Neural progenitor cell (in vitro differentiated cells): ENCODE measurements at regions not wholly inside any gene's neighbourhood (a gene's known extent, or its start where the extent isn't known, plus 50 kb on each side); places are given as distances from the start of the nearest gene placed in this dataset.

Source experiments
- DNase-seq: peaks from one replicate; pipeline ENCODE4 v3.0.0-alpha.2; 2016; ENCODE audit warnings: low spot score
- H2AFZ ChIP-seq: fragments of 200-600 bp; sonication (generic); replicated peaks from 2 replicates; pipeline ENCODE4 v1.6.1; 2016; ENCODE audit warnings: antibody characterized with exemption
- H3F3A ChIP-seq: fragments of 200-600 bp; sonication (generic); 2 replicates; pipeline ENCODE4 v1.6.1; 2016; ENCODE audit warnings: antibody characterized with exemption, low read depth
- H3K27ac ChIP-seq: fragments of 200-600 bp; sonication (generic); 2 replicates; pipeline ENCODE4 v1.5.1; 2016; ENCODE audit warnings: mild to moderate bottlenecking
- H3K27me3 ChIP-seq: fragments of 200-600 bp; sonication (generic); 2 replicates; pipeline ENCODE4 v1.6.1; 2016; ENCODE audit warnings: mild to moderate bottlenecking, moderate library complexity
- H3K36me3 ChIP-seq: fragments of 200-600 bp; sonication (generic); 2 replicates; pipeline ENCODE4 v1.5.1; 2016
- H3K4me1 ChIP-seq: fragments of 200-600 bp; sonication (generic); 2 replicates; pipeline ENCODE4 v1.6.1; 2016; ENCODE audit warnings: mixed run types
- H3K4me2 ChIP-seq: fragments of 200-600 bp; sonication (generic); 2 replicates; pipeline ENCODE4 v1.6.1; 2016
- H3K4me3 ChIP-seq: fragments of 200-600 bp; sonication (generic); 2 replicates; pipeline ENCODE4 v1.5.1; 2016
- H3K79me2 ChIP-seq: fragments of 200-600 bp; sonication (generic); 2 replicates; pipeline ENCODE4 v1.6.1; 2016; ENCODE audit warnings: low read depth
- H3K9ac ChIP-seq: fragments of 200-600 bp; sonication (generic); 2 replicates; pipeline ENCODE4 v1.6.1; 2016
- H3K9me3 ChIP-seq: fragments of 200-600 bp; sonication (generic); 2 replicates; pipeline ENCODE4 v1.5.1; 2016; ENCODE audit warnings: low read depth
- H4K20me1 ChIP-seq: fragments of 200-600 bp; sonication (generic); 2 replicates; pipeline ENCODE4 v1.6.1; 2016; ENCODE audit warnings: low read depth
- H3K27ac Mint-ChIP-seq: 3 replicates; pipeline ENCODE4 v1.8.0; 2021; ENCODE audit warnings: mixed read lengths
- H3K27me3 Mint-ChIP-seq: 2 replicates; pipeline ENCODE4 v1.8.0; 2022; ENCODE audit warnings: low read depth, mild to moderate bottlenecking, inconsistent platforms, moderate library complexity, mixed read lengths; ENCODE audit not compliant: insufficient read depth
- H3K36me3 Mint-ChIP-seq: 3 replicates; pipeline ENCODE4 v1.8.0; 2021; ENCODE audit warnings: mixed read lengths
- H3K4me1 Mint-ChIP-seq: 3 replicates; pipeline ENCODE4 v1.8.0; 2021; ENCODE audit warnings: mixed read lengths
- H3K4me3 Mint-ChIP-seq: 3 replicates; pipeline ENCODE4 v1.8.0; 2021; ENCODE audit warnings: mild to moderate bottlenecking, moderate library complexity, mixed read lengths
- H3K9me3 Mint-ChIP-seq: 3 replicates; pipeline ENCODE4 v1.8.0; 2020; ENCODE audit warnings: mixed read lengths
- CTCF ChIP-seq: fragments of 200-600 bp; sonication (generic); IDR thresholded peaks from 2 replicates; pipeline ENCODE4 v1.5.1; 2017; ENCODE audit warnings: antibody characterized with exemption, mild to moderate bottlenecking
- EZH2 ChIP-seq: fragments of 200-600 bp; sonication (generic); IDR thresholded peaks from 2 replicates; pipeline ENCODE4 v1.6.1; 2017; ENCODE audit warnings: antibody characterized with exemption, mild to moderate bottlenecking, moderate library complexity
- EZH2phosphoT487 ChIP-seq: fragments of 200-600 bp; sonication (generic); IDR thresholded peaks from 2 replicates; pipeline ENCODE4 v1.6.1; 2017; ENCODE audit warnings: antibody characterized with exemption

DNA sequence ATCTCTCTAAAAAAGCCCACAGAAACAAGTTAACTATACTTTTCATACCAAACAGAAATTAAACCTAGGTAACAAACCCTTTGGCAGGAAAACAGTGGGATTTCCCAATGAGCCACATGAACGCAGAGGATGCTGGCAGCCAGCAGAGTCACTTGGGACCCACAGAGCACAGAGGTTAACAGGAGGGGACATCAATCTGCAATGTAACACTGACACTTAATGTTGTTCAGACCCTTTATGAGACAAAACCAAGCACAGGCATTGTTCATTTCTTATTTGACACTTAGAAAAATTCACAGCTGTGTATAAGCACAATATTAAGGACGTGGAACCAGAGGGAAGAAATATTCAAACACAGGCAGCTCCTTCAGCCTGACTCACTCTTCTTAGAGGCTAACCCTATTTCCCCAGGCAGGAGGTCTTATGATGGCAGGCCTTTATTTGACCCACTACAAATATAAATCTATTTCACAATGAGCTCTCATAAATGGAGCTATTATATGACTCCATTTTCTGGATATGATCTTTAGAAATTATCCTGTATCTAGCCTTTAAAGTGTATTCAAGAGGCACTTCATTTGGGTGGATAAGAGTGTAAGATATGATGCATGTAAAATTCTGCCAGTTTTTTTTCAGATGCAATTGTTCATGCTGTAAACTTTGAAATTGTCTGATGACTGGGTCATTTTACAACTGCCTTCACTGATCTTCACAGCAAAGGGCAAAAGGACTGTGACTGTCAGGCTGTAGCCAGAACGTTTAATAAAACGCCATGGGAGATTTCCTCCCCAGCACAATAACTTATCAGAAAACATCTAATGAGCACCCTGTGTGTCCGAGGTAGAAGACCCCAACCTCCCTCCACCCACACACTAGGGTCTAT lies 132.8 kb upstream of the SATB2 start:
- TF ChIP-seq EZH2 (no peak), CTCF (no peak), EZH2phosphoT487 (no peak)
- no peak overlapping the region for H3K4me2 ChIP-seq
- no peak for DNase-seq
- H3K4me1 Mint-ChIP-seq, result peaks cover 32% of the 10 kb centered on the region
- H3K27me3 Mint-ChIP-seq, result peaks cover 5% of the 10 kb centered on the region
- H3K27me3 ChIP-seq, result no peaks in the 10 kb centered on the region
- no peaks in the 10 kb centered on the region for H4K20me1 ChIP-seq
- H3K36me3 ChIP-seq, result no peaks in the 10 kb centered on the region
- H3K36me3 Mint-ChIP-seq, result no peaks in the 10 kb centered on the region
- H3K9ac ChIP-seq, result no peak overlapping the region
- H3F3A ChIP-seq, result no peaks in the 10 kb centered on the region
- H3K79me2 ChIP-seq, result no peaks in the 10 kb centered on the region
- peak overlapping the region; percentile 23 for H3K27ac Mint-ChIP-seq
- no peak overlapping the region for H3K4me3 ChIP-seq
- peak overlapping the region; percentile 46 for H2AFZ ChIP-seq
- H3K4me1 ChIP-seq, result peaks cover 19% of the 10 kb centered on the region
- H3K9me3 Mint-ChIP-seq, result no peaks in the 10 kb centered on the region
- H3K4me3 Mint-ChIP-seq, result no peak overlapping the region
- H3K9me3 ChIP-seq, result no peaks in the 10 kb centered on the region
- no peak overlapping the region for H3K27ac ChIP-seq

DNA sequence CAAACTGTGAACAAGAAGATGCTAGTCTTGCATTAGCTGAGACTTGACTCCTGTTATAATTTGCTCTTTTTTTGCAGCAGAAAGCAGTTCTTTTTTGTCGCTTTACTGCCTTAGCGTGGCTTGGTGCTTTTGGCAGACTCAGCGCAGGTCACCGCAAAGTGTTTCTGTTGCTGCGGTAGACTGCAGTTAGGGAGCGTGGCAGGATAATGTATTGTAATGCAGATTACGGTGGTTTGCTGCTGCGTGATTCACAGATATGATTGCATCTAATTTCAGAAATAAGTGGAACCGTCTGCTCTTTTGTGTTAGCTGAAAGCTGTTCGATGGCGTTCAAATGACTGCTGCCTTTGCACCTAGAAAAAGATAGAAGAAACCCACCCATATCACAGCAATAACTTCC lies 131.6 kb upstream of the SATB2 start:
- no peaks in the 10 kb centered on the region for H3K36me3 ChIP-seq
- H3K27me3 ChIP-seq, result no peaks in the 10 kb centered on the region
- peak; percentile 27 for DNase-seq
- no peaks in the 10 kb centered on the region for H3K79me2 ChIP-seq
- H3K4me1 ChIP-seq, result peaks cover 19% of the 10 kb centered on the region
- no peaks in the 10 kb centered on the region for H4K20me1 ChIP-seq
- H3K4me2 ChIP-seq, result peak overlapping the region; percentile 34
- H3F3A ChIP-seq, result no peaks in the 10 kb centered on the region
- no peak overlapping the region for H3K9ac ChIP-seq
- Mint-ChIP-seq H3K27ac (no peak overlapping the region), H3K27me3 (peaks cover 5% of the 10 kb centered on the region), H3K36me3 (no peaks in the 10 kb centered on the region), H3K4me1 (peaks cover 32% of the 10 kb centered on the region), H3K4me3 (peak overlapping the region; percentile 5), H3K9me3 (no peaks in the 10 kb centered on the region)
- TF ChIP-seq EZH2phosphoT487, result no peak
- TF ChIP-seq EZH2, result no peak
- TF ChIP-seq CTCF, result no peak
- H3K4me3 ChIP-seq, result no peak overlapping the region
- H2AFZ ChIP-seq, result peak overlapping the region; percentile 74
- no peak overlapping the region for H3K27ac ChIP-seq
- no peaks in the 10 kb centered on the region for H3K9me3 ChIP-seq

DNA sequence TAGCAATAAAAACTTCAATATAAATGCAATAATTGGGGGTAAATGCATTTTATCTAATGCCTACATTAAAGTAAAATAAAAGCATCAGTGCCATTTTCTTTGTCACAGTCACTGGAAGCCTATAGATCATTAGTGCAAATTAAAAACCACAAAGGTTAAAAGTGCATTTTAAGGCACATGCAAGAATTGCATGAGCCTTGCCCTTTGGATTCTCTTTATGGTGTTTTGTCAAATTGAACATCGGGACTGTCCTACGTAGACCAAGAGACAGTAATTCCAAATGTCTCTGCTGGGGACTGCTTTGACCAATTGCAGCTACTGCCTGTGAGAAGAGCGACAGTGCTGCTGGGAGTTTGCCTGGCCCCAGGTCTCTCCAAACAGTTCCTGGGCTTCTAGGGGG lies 130.3 kb upstream of the SATB2 start:
- Histone ChIP-seq H3F3A (peaks cover 4% of the 10 kb centered on the region), H3K36me3 (no peaks in the 10 kb centered on the region), H3K9me3 (no peaks in the 10 kb centered on the region), H4K20me1 (no peaks in the 10 kb centered on the region), H3K4me3 (no peak overlapping the region), H3K27me3 (no peaks in the 10 kb centered on the region), H3K27ac (no peak overlapping the region), H2AFZ (no peak overlapping the region), H3K4me1 (peaks cover 24% of the 10 kb centered on the region), H3K9ac (no peak overlapping the region), H3K4me2 (no peak overlapping the region), H3K79me2 (no peaks in the 10 kb centered on the region)
- no peak overlapping the region for H3K27ac Mint-ChIP-seq
- H3K4me3 Mint-ChIP-seq, result no peak overlapping the region
- DNase-seq, result no peak
- H3K9me3 Mint-ChIP-seq, result no peaks in the 10 kb centered on the region
- H3K36me3 Mint-ChIP-seq, result no peaks in the 10 kb centered on the region
- peaks cover 5% of the 10 kb centered on the region for H3K27me3 Mint-ChIP-seq
- TF ChIP-seq EZH2, result no peak
- no peak for TF ChIP-seq EZH2phosphoT487
- TF ChIP-seq CTCF, result no peak
- H3K4me1 Mint-ChIP-seq, result peaks cover 37% of the 10 kb centered on the region
